Stomach (tissue), 8 donors: ENCODE measurements at regions not wholly inside any gene's neighbourhood (a gene's known extent, or its start where the extent isn't known, plus 50 kb on each side); places are given as distances from the start of the nearest gene placed in this dataset.

ENCODE experiments used
- DNase-seq, 2 donors: peaks; one replicate each; pipeline versions ENCODE4 v3.0.0 to v3.0.0-alpha.2; 2013 to 2019
- H3K27ac ChIP-seq, 5 donors: fragments of 200-600 bp in 4 of 5; sonication (generic) in 4 of 5; one replicate each; pipeline ENCODE4 v1.5.1; 2013 to 2019; ENCODE audit warnings: mild to moderate bottlenecking in 1 of 5, moderate library complexity in 1 of 5
- H3K27me3 ChIP-seq, 3 donors: fragments of 200-600 bp; sonication (generic); one replicate each; pipeline ENCODE4 v1.5.1; 2017 to 2019; ENCODE audit warnings: mixed run types in 1 of 3
- H3K36me3 ChIP-seq, 4 donors: fragments of 200-600 bp; sonication (generic); 1 replicate in 3 of 4; 2 replicates in 1 of 4; pipeline ENCODE4 v1.5.1; 2016 to 2019
- H3K4me1 ChIP-seq, 4 donors: fragments of 200-600 bp; sonication (generic); one replicate each; pipeline ENCODE4 v1.5.1; 2016 to 2019
- H3K4me3 ChIP-seq, 4 donors: fragments of 200-600 bp; sonication (generic) in 3 of 4; one replicate each; pipeline ENCODE4 v1.5.1; 2016 to 2019; ENCODE audit warnings: mild to moderate bottlenecking in 1 of 4
- H3K9me3 ChIP-seq, 4 donors: fragments of 200-600 bp; sonication (generic); one replicate each; pipeline ENCODE4 v1.5.1; 2016 to 2019
- EP300 ChIP-seq: sonication (generic); formaldehyde crosslinking; IDR thresholded peaks from one replicate; pipeline ENCODE4 v1.6.1; 2017; ENCODE audit warnings: antibody characterized with exemption
- POLR2A ChIP-seq, 4 donors: fragments of 450-650 bp; IDR thresholded peaks; one replicate each; pipeline ENCODE4 v1.6.1; 2016; ENCODE audit warnings: antibody characterized with exemption in 4 of 4, control low read depth in 2 of 4, mild to moderate bottlenecking in 1 of 4, moderate library complexity in 1 of 4
- POLR2AphosphoS5 ChIP-seq, 3 donors: sonication (generic); formaldehyde crosslinking; IDR thresholded peaks; one replicate each; pipeline ENCODE4 v1.6.1; 2016; ENCODE audit warnings: antibody characterized with exemption in 3 of 3
- WGBS, 5 donors: extraction: QIAGEN DNeasy Blood & Tissue Kit in 3 of 5; methylation state at CpG; one replicate each; pipeline versions ENCODE4 v1.1.5 to v1.1.7; 2013 to 2018; 5-methylcytosine and 5-hydroxymethylcytosine counted together
- intact Hi-C: fragments of 100-400 bp; cut with DNase I; formaldehyde crosslinking; loops from one replicate; pipeline ENCODE4 v1.15.1; 2023; ENCODE audit warnings: low total_unique reads
- TF ChIP-seq, protein P1 (sequence below), 7 experiments: fragments of 450-650 bp in 4 of 7; fragments of 200-600 bp in 3 of 7; sonication (generic) in 3 of 7; IDR thresholded peaks; one replicate each; pipeline ENCODE4 v1.5.1; 2016 to 2019; ENCODE audit warnings: antibody characterized with exemption in 7 of 7, control low read depth in 2 of 7, mild to moderate bottlenecking in 1 of 7
- donor health status: healthy with polysubstance abuse.
- donor health status: Bipolar disorder and iron deficiency.
- donor health status: healthy.

DNA sequence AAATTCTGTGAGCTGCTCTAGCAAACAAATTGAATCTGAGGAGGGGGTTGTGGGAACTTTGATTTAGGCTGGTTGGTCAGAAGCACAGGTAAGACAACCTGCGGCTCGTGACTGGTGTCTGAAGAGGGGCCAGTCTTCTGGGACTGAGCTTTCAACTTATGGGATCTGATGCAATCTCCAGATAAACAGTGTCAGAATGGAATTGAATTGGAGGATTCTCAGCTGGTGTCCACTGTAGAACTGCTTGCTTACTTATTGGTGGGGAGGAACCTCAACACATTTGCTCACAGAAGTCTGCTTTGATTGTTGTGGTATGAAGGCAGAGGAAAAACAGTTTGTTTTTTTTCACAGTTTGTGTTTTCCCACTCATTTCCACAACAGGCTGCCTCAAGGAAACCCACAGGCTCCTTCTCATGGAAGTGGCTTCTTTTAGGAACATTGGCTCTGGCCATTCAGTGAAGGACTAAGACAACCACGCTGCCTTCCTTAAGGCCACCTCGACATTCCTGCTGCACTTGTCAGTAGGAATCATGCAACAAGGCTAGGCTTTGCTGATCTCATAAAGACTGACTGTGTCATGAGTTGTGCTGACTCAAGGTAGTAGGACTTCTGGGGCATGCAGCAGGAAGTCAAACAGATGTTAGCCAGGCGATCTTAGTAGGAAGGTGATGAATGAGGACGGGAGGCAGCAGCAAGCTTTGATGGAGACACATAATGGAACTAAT, 104.7 kb downstream of the TSN start:
- H3K4me3 ChIP-seq = no peak overlapping the region
- H3K27ac ChIP-seq = no peak overlapping the region
- intact Hi-C loops = no loop called here
- TF ChIP-seq, protein P1, sequence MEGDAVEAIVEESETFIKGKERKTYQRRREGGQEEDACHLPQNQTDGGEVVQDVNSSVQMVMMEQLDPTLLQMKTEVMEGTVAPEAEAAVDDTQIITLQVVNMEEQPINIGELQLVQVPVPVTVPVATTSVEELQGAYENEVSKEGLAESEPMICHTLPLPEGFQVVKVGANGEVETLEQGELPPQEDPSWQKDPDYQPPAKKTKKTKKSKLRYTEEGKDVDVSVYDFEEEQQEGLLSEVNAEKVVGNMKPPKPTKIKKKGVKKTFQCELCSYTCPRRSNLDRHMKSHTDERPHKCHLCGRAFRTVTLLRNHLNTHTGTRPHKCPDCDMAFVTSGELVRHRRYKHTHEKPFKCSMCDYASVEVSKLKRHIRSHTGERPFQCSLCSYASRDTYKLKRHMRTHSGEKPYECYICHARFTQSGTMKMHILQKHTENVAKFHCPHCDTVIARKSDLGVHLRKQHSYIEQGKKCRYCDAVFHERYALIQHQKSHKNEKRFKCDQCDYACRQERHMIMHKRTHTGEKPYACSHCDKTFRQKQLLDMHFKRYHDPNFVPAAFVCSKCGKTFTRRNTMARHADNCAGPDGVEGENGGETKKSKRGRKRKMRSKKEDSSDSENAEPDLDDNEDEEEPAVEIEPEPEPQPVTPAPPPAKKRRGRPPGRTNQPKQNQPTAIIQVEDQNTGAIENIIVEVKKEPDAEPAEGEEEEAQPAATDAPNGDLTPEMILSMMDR (IDR thresholded peaks at IDR 0.05) = no peak
- TF ChIP-seq POLR2AphosphoS5 (IDR thresholded peaks at IDR 0.05) = no peak
- TF ChIP-seq POLR2A (IDR thresholded peaks at IDR 0.05) = no peak
- no peak for TF ChIP-seq EP300
- H3K27me3 ChIP-seq = no peaks in the 10 kb centered on the region
- peaks cover 0 to 13% (median 3%) of the 10 kb centered on the region in 4 donors for H3K9me3 ChIP-seq
- peak in 1 of 2 donors; percentile 4 for DNase-seq
- WGBS, 5 donors = 59 to 71% (median 68%) methylated on average over 6 of the region's 6 CpGs
- H3K4me1 ChIP-seq = no peaks in the 10 kb centered on the region
- no peaks in the 10 kb centered on the region for H3K36me3 ChIP-seq

DNA sequence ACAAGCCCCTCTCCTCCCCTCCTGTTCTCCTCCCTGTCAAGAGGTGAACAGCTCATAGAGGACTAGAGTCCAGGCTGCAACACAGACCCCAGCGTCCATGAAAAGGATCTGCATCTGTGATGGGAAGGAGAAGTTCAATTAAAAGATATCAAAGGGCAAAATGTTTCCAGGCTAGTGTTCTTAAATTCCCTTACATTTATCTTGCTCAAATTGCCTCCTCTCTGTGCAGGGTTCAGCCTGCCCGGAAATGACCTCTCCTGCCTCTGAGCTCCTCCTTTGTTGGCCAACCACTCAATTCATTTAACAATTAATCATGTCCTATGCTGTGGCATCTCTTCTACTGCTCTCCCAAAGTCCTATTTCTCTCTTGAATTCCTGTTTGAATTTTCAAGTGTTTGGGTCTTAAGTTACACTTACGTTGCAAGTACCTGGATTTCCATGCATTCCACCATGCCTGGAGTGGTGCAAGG, 105.3 kb downstream of the TSN start:
- intact Hi-C loops = no loop called here
- H3K4me3 ChIP-seq = no peak overlapping the region
- no peaks in the 10 kb centered on the region for H3K36me3 ChIP-seq
- H3K4me1 ChIP-seq = no peaks in the 10 kb centered on the region
- H3K27me3 ChIP-seq = no peaks in the 10 kb centered on the region
- WGBS, 5 donors = 49 to 72% (median 66%) methylated on average over 3 of the region's 3 CpGs
- TF ChIP-seq POLR2AphosphoS5 (IDR thresholded peaks at IDR 0.05) = no peak
- TF ChIP-seq, protein P1 (IDR thresholded peaks at IDR 0.05) = no peak
- TF ChIP-seq EP300 = no peak
- TF ChIP-seq POLR2A (IDR thresholded peaks at IDR 0.05) = no peak
- no peak for DNase-seq
- no peak overlapping the region for H3K27ac ChIP-seq
- peaks cover 0 to 13% (median 3%) of the 10 kb centered on the region in 4 donors for H3K9me3 ChIP-seq

DNA sequence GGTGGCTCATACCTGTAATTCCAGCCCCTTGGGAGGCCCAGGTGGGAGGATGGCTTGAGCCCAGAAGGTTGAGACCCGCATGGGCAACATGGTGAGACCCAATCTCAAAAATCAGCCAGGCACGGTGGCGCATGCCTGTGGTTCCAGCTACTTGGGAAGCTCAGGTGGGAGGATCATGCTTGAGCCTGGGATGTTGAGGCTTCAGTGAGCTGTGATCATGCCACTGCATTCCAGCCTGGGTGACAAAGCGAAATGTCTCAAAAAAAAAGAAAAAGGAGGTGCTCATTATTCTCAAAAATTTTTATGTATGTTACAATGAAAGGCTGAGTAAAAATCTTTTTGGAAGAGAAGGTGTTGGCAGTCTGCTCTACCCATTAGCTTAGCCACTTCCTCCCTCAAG, 106.8 kb downstream of the TSN start:
- H3K36me3 ChIP-seq = no peaks in the 10 kb centered on the region
- WGBS, 5 donors = 84 to 96% (median 87%) methylated on average over 4 of the region's 4 CpGs

DNA sequence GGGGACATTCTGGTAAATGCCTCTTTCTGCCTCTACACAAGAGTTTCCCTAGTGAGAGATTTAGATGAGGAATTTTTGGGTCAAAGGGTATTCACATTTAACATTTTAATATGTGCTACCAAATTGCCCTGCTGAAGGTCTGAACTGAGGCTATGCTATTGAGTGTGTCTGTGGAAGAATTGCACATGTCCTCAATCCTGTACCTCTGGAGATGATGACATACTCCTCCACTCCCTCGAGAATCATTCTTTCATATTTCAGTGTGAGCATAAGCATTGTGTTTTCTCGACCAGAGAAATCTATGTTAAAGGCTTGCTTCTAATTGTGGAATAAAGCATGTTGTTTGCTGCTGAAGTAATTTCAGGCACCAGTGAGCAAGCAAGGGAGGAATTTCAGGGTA, 110.5 kb downstream of the TSN start:
- WGBS, 5 donors = 44 to 69% (median 65%) methylated on average over 1 to 2 of the region's 2 CpGs
- intact Hi-C loops = no loop called here

More for the DNA sequence above, 106.8 kb downstream of the TSN start:
- DNase-seq = no peak
- Histone ChIP-seq H3K4me3 (no peak overlapping the region), H3K27ac (no peak overlapping the region), H3K27me3 (no peaks in the 10 kb centered on the region), H3K4me1 (no peaks in the 10 kb centered on the region), H3K9me3 (peaks cover 0 to 13% (median 3%) of the 10 kb centered on the region in 4 donors)
- intact Hi-C loops = no loop called here
- TF ChIP-seq EP300 (no peak), POLR2AphosphoS5 (IDR thresholded peaks at IDR 0.05) (no peak), POLR2A (IDR thresholded peaks at IDR 0.05) (no peak)
- TF ChIP-seq, protein P1 (IDR thresholded peaks at IDR 0.05) = no peak

More for the DNA sequence above, 110.5 kb downstream of the TSN start:
- H3K4me1 ChIP-seq = no peaks in the 10 kb centered on the region
- no peak for TF ChIP-seq POLR2AphosphoS5 (IDR thresholded peaks at IDR 0.05)
- TF ChIP-seq POLR2A (IDR thresholded peaks at IDR 0.05) = no peak
- TF ChIP-seq, protein P1 (IDR thresholded peaks at IDR 0.05) = no peak
- no peak for TF ChIP-seq EP300
- no peaks in the 10 kb centered on the region for H3K36me3 ChIP-seq
- H3K27me3 ChIP-seq = no peaks in the 10 kb centered on the region
- peaks cover 0 to 13% (median 3%) of the 10 kb centered on the region in 4 donors for H3K9me3 ChIP-seq
- H3K4me3 ChIP-seq = no peak overlapping the region
- H3K27ac ChIP-seq = no peak overlapping the region
- no peak for DNase-seq
